Body of pancreas (tissue), 4 donors: ENCODE measurements at regions not wholly inside any gene's neighbourhood (a gene's known extent, or its start where the extent isn't known, plus 50 kb on each side); places are given as distances from the start of the nearest gene placed in this dataset.

ENCODE experiments used
- ATAC-seq: fragments of 150-250 bp; one replicate; pipeline ENCODE4 v1.9.1; 2016
- DNase-seq, 4 donors: peaks; one replicate each; pipeline ENCODE4 v3.0.0-alpha.2; 2019
- H3K27ac ChIP-seq, 4 donors: fragments of 200-600 bp; sonication (generic); 1 replicate in 3 of 4; 2 replicates in 1 of 4; pipeline versions ENCODE4 v1.5.1 to v1.6.1; 2016 to 2019; ENCODE audit warnings: mild to moderate bottlenecking in 1 of 4, mixed read lengths in 1 of 4, moderate library complexity in 1 of 4
- H3K27me3 ChIP-seq, 2 donors: fragments of 200-600 bp; sonication (generic); one replicate each; pipeline ENCODE4 v1.6.0; 2016; ENCODE audit warnings: mild to moderate bottlenecking in 1 of 2
- H3K36me3 ChIP-seq, 2 donors: fragments of 200-600 bp; sonication (generic); replicated peaks in 1 of 2; 2 replicates each; pipeline ENCODE4 v1.5.1; 2016; ENCODE audit warnings: low read depth in 2 of 2; ENCODE audit not compliant: insufficient read depth in 1 of 2
- H3K4me1 ChIP-seq: fragments of 200-600 bp; sonication (generic); one replicate; pipeline ENCODE4 v1.6.0; 2016
- H3K4me3 ChIP-seq, 2 donors: fragments of 200-600 bp; sonication (generic); 1 replicate in 1 of 2; 2 replicates in 1 of 2; pipeline ENCODE4 v1.5.1; 2016 to 2019
- H3K9me3 ChIP-seq, 3 donors: fragments of 200-600 bp; sonication (generic); 1 replicate in 2 of 3; 2 replicates in 1 of 3; pipeline ENCODE4 v1.5.1; 2016
- CTCF ChIP-seq, 7 experiments: fragments of 450-650 bp in 4 of 7; fragments of 200-600 bp in 3 of 7; sonication (generic) in 3 of 7; IDR thresholded peaks; one replicate each; pipeline ENCODE4 v1.5.1; 2016 to 2019; ENCODE audit warnings: antibody characterized with exemption in 7 of 7
- POLR2A ChIP-seq, 3 donors: fragments of 450-650 bp; IDR thresholded peaks; one replicate each; pipeline ENCODE4 v1.6.1; 2016; ENCODE audit warnings: antibody characterized with exemption in 3 of 3, mild to moderate bottlenecking in 2 of 3
- WGBS, 2 donors: methylation state at CpG; one replicate each; pipeline ENCODE4 v1.1.5; 2017; 5-methylcytosine and 5-hydroxymethylcytosine counted together
- intact Hi-C: fragments of 100-400 bp; cut with DNase I; formaldehyde crosslinking; loops from one replicate; pipeline ENCODE4 v1.15.1; 2023

GRCh38 chr12:124170760-124171159, 124.1 kb upstream of the RFLNA start:
- Histone ChIP-seq H3K9me3 (no peaks in the 10 kb centered on the region), H3K27me3 (no peaks in the 10 kb centered on the region), H3K36me3 (no peaks in the 10 kb centered on the region), H3K27ac (no peak overlapping the region), H3K4me3 (no peak overlapping the region), H3K4me1 (no peaks in the 10 kb centered on the region)
- ATAC-seq (no peak), DNase-seq (no peak)
- TF ChIP-seq CTCF (IDR thresholded peaks at IDR 0.05) (no peak), POLR2A (IDR thresholded peaks at IDR 0.05) (no peak)
- 81 to 84% methylated on average over 5 of the region's 5 CpGs for WGBS, 2 donors
- intact Hi-C loops: no loop called here

- no peak for DNase-seq
- 84 to 86% methylated on average over 8 of the region's 8 CpGs for WGBS, 2 donors
- Histone ChIP-seq H3K9me3 (no peaks in the 10 kb centered on the region), H3K36me3 (no peaks in the 10 kb centered on the region), H3K27ac (no peak overlapping the region), H3K4me3 (no peak overlapping the region), H3K4me1 (no peaks in the 10 kb centered on the region), H3K27me3 (no peaks in the 10 kb centered on the region)
- no peak for TF ChIP-seq POLR2A (IDR thresholded peaks at IDR 0.05)
- no peak for TF ChIP-seq CTCF (IDR thresholded peaks at IDR 0.05)
- intact Hi-C loops: no loop called here
- no peak for ATAC-seq
Measured at GRCh38 chr12:124171231-124171979, 123.5 kb upstream of the RFLNA start.

GRCh38 chr12:124172636-124173035, 122.3 kb upstream of the RFLNA start:
- ATAC-seq (no peak), DNase-seq (no peak)
- no peaks in the 10 kb centered on the region for H3K4me1 ChIP-seq
- H3K9me3 ChIP-seq: no peaks in the 10 kb centered on the region
- 86 to 92% methylated on average over 6 of the region's 6 CpGs for WGBS, 2 donors
- no peaks in the 10 kb centered on the region for H3K36me3 ChIP-seq
- no peak for TF ChIP-seq POLR2A (IDR thresholded peaks at IDR 0.05)
- no peak for TF ChIP-seq CTCF (IDR thresholded peaks at IDR 0.05)
- H3K27ac ChIP-seq: no peak overlapping the region
- intact Hi-C loops: no loop called here
- no peak overlapping the region for H3K4me3 ChIP-seq
- H3K27me3 ChIP-seq: no peaks in the 10 kb centered on the region

DNA sequence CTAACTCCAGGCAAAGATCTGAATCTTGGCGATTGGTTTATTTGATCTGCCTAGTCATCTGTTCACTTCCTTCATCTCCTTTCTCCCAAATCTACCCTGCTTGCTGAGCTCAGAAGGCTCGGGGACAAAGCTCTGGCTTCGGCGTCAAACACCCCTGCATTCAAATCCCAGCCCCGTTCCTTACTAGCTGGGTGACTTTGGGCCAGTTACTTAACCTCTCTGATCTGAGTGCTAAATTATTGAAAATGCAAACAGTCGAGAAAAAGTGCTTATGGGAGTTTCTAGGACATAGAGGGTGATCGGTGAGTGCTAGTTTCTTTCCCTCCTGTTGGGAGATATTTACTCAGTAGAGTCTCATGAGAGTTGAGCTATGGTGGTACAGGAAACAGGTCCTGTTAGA, 121.2 kb upstream of the RFLNA start:
- no peaks in the 10 kb centered on the region for H3K27me3 ChIP-seq
- H3K9me3 ChIP-seq: no peaks in the 10 kb centered on the region
- H3K4me1 ChIP-seq: no peaks in the 10 kb centered on the region
- no peak for ATAC-seq
- 80 to 85% methylated on average over 7 of the region's 7 CpGs for WGBS, 2 donors
- no peak for TF ChIP-seq CTCF (IDR thresholded peaks at IDR 0.05)
- TF ChIP-seq POLR2A (IDR thresholded peaks at IDR 0.05): no peak
- H3K27ac ChIP-seq: no peak overlapping the region
- H3K4me3 ChIP-seq: no peak overlapping the region
- intact Hi-C loops: no loop called here
- DNase-seq: no peak
- H3K36me3 ChIP-seq: no peaks in the 10 kb centered on the region
